Parathyroid adenoma (tissue), 2 donors: ENCODE measurements at regions not wholly inside any gene's neighbourhood (a gene's known extent, or its start where the extent isn't known, plus 50 kb on each side); places are given as distances from the start of the nearest gene placed in this dataset.

Experiments
- H2AFZ ChIP-seq: fragments of 300-600 bp; sonication (generic); one replicate; pipeline ENCODE4 v1.7.0; 2017; ENCODE audit warnings: antibody characterized with exemption, mild to moderate bottlenecking
- H3K27ac ChIP-seq: fragments of 300-600 bp; sonication (generic); one replicate; pipeline ENCODE4 v1.7.0; 2017
- H3K27me3 ChIP-seq: fragments of 300-600 bp; sonication (generic); one replicate; pipeline ENCODE4 v1.7.0; 2017; ENCODE audit warnings: low read length; ENCODE audit not compliant: control insufficient read depth, insufficient read depth
- H3K36me3 ChIP-seq: fragments of 300-600 bp; sonication (generic); one replicate; pipeline ENCODE4 v1.7.0; 2017; ENCODE audit warnings: low read length; ENCODE audit not compliant: control insufficient read depth, insufficient read depth
- H3K4me1 ChIP-seq: fragments of 300-600 bp; sonication (generic); one replicate; pipeline ENCODE4 v1.7.0; 2017; ENCODE audit warnings: control low read depth
- H3K4me2 ChIP-seq: fragments of 300-600 bp; sonication (generic); one replicate; pipeline ENCODE4 v1.7.0; 2017; ENCODE audit warnings: low read length
- H3K4me3 ChIP-seq: fragments of 300-600 bp; sonication (generic); one replicate; pipeline ENCODE4 v1.7.0; 2017; ENCODE audit warnings: low read depth, low read length
- H3K79me2 ChIP-seq: fragments of 300-600 bp; sonication (generic); one replicate; pipeline ENCODE4 v1.7.0; 2017; ENCODE audit warnings: control low read depth
- H3K9ac ChIP-seq: fragments of 300-600 bp; sonication (generic); one replicate; pipeline ENCODE4 v1.7.0; 2017; ENCODE audit warnings: mild to moderate bottlenecking
- H3K9me3 ChIP-seq: fragments of 300-600 bp; sonication (generic); one replicate; pipeline ENCODE4 v1.7.0; 2017; ENCODE audit warnings: low read length; ENCODE audit not compliant: control insufficient read depth
- TF ChIP-seq, protein P1 (sequence below): fragments of 300-600 bp; sonication (generic); IDR thresholded peaks from one replicate; pipeline ENCODE4 v1.7.0; 2017; ENCODE audit warnings: antibody characterized with exemption, mild to moderate bottlenecking
- donor health status: primary hyperparathyroidism.

DNA sequence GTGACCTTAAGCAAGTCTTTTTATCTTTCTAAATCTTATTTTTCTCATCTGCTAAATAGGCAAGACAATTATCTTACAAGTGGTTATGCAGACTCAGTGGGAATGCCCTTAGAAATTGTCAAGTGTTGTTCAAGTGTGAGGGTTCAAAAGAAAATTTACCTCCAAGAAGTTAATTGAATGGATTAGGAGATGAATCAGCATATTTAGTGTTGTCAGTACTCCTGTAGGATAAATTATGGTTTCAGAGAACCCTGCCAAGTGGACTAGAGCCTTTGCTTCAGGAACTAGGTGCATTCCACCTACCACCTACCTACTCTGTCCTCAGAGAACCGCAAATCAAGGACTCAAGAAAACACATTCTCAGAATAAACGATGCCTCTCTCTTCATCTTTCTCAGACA, 69.8 kb upstream of the KCTD1 start:
- TF ChIP-seq, protein P1, sequence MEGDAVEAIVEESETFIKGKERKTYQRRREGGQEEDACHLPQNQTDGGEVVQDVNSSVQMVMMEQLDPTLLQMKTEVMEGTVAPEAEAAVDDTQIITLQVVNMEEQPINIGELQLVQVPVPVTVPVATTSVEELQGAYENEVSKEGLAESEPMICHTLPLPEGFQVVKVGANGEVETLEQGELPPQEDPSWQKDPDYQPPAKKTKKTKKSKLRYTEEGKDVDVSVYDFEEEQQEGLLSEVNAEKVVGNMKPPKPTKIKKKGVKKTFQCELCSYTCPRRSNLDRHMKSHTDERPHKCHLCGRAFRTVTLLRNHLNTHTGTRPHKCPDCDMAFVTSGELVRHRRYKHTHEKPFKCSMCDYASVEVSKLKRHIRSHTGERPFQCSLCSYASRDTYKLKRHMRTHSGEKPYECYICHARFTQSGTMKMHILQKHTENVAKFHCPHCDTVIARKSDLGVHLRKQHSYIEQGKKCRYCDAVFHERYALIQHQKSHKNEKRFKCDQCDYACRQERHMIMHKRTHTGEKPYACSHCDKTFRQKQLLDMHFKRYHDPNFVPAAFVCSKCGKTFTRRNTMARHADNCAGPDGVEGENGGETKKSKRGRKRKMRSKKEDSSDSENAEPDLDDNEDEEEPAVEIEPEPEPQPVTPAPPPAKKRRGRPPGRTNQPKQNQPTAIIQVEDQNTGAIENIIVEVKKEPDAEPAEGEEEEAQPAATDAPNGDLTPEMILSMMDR, result no peak
- H3K9ac ChIP-seq, result no peak overlapping the region
- H3K36me3 ChIP-seq, result no peaks in the 10 kb centered on the region
- no peaks in the 10 kb centered on the region for H3K9me3 ChIP-seq
- H3K4me3 ChIP-seq, result no peak overlapping the region
- no peak overlapping the region for H3K4me2 ChIP-seq
- H3K27ac ChIP-seq, result no peak overlapping the region
- no peak overlapping the region for H2AFZ ChIP-seq
- H3K4me1 ChIP-seq, result no peaks in the 10 kb centered on the region
- H3K27me3 ChIP-seq, result no peaks in the 10 kb centered on the region
- no peaks in the 10 kb centered on the region for H3K79me2 ChIP-seq

DNA sequence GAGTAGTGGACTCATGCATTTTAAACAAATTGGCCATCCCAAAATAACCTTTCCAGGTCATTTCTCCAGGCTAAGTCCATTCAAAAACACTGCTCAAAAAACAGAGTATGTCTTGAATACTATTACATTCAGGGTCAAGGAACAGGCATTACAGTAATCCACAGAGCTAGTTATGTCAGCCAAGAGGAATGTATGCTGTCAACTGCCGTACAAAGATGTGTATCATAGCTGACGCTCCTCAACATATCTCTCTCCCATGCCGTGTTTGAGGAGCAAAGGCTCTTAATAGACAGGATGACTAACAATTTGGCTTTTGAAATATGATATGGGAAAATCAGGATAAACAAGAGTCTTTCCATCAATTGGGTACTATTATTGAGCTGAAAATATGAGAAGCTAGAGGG, 68.8 kb upstream of the KCTD1 start:
- Histone ChIP-seq H3K9me3 (no peaks in the 10 kb centered on the region), H3K4me1 (no peaks in the 10 kb centered on the region), H3K4me3 (no peak overlapping the region), H3K36me3 (no peaks in the 10 kb centered on the region), H3K27me3 (no peaks in the 10 kb centered on the region), H2AFZ (no peak overlapping the region), H3K9ac (no peak overlapping the region), H3K4me2 (no peak overlapping the region), H3K79me2 (no peaks in the 10 kb centered on the region), H3K27ac (no peak overlapping the region)
- TF ChIP-seq, protein P1, result no peak

DNA sequence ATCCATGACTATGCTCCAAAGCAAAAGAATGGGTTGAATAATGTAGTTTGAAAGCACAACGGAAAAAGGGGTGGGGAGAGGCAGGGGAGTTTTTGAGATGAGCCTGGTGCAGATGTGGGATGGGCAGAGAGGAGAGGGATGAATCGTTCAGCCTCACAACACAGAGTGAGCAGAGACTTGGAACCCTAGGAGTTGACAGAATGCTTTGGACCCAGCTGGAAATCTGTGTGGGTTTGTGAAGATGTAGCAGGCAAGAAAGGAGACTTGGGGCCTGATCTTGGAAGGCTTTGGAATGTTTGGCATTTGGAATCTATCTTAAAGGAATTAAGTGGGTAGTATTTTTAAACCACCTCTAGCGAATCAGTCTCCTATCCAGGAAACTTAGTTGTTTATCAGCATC, 66.0 kb upstream of the KCTD1 start:
- no peaks in the 10 kb centered on the region for H3K79me2 ChIP-seq
- no peak overlapping the region for H3K27ac ChIP-seq
- TF ChIP-seq, protein P1, result no peak
- H3K9ac ChIP-seq, result no peak overlapping the region
- no peaks in the 10 kb centered on the region for H3K9me3 ChIP-seq
- H3K4me1 ChIP-seq, result no peaks in the 10 kb centered on the region
- H3K4me3 ChIP-seq, result no peak overlapping the region
- H3K4me2 ChIP-seq, result no peak overlapping the region
- H2AFZ ChIP-seq, result no peak overlapping the region
- no peaks in the 10 kb centered on the region for H3K27me3 ChIP-seq
- H3K36me3 ChIP-seq, result no peaks in the 10 kb centered on the region
